HepG2 (cell line): ENCODE measurements at regions not wholly inside any gene's neighbourhood (a gene's known extent, or its start where the extent isn't known, plus 50 kb on each side); places are given as distances from the start of the nearest gene placed in this dataset.

ENCODE experiments used
- ARNT ChIP-seq: fragments of 450-650 bp; IDR thresholded peaks from 2 replicates; pipeline ENCODE4 v1.6.1; 2017
- CBX1 ChIP-seq: IDR thresholded peaks from one replicate; pipeline ENCODE4 v1.6.1; 2016; ENCODE audit warnings: antibody characterized with exemption, low read depth
- HNF4A ChIP-seq: sonication (generic); formaldehyde crosslinking; IDR thresholded peaks from 2 replicates; pipeline ENCODE4 v1.4.0; 2020; ENCODE audit warnings: missing genetic modification reagents
- HNRNPH1 ChIP-seq: fragments of 200-400 bp; formaldehyde crosslinking; optimal IDR thresholded peaks from 2 replicates; pipeline ENCODE3; 2017; ENCODE audit warnings: mild to moderate bottlenecking, low read depth, low read length
- NFKBIZ ChIP-seq: IDR thresholded peaks from 2 replicates; pipeline ENCODE4 v1.6.1; 2018; ENCODE audit warnings: missing genetic modification reagents, missing compliant biosample characterization
- NR2F6 ChIP-seq, 2 experiments: IDR thresholded peaks; 2 replicates each; pipeline ENCODE4 v1.6.1; 2016; ENCODE audit warnings: antibody characterized with exemption in 1 of 2, mild to moderate bottlenecking in 1 of 2
- ONECUT2 ChIP-seq: sonication (generic); formaldehyde crosslinking; IDR thresholded peaks from 2 replicates; pipeline ENCODE4 v1.4.0; 2020; ENCODE audit warnings: missing genetic modification reagents
- POGK ChIP-seq: sonication (generic); formaldehyde crosslinking; conservative IDR thresholded peaks from 2 replicates; pipeline ENCODE4 v1.8.0; 2022; ENCODE audit warnings: mild to moderate bottlenecking, moderate library complexity, missing genetic modification reagents
- RXRB ChIP-seq: IDR thresholded peaks from 2 replicates; pipeline ENCODE4 v1.6.1; 2016; ENCODE audit warnings: borderline replicate concordance, missing genetic modification reagents, missing compliant biosample characterization
- SIX1 ChIP-seq: sonication (generic); formaldehyde crosslinking; IDR thresholded peaks from 2 replicates; pipeline ENCODE4 v1.4.0; 2020; ENCODE audit warnings: missing genetic modification reagents, borderline replicate concordance
- SMARCC2 ChIP-seq: fragments of 450-650 bp; IDR thresholded peaks from 2 replicates; pipeline ENCODE4 v1.6.1; 2017; ENCODE audit warnings: antibody characterized with exemption, mild to moderate bottlenecking
- SRSF4 ChIP-seq: fragments of 200-400 bp; formaldehyde crosslinking; IDR thresholded peaks from one replicate; pipeline ENCODE4 v1.6.1; 2018; ENCODE audit warnings: mild to moderate bottlenecking, low read depth, low read length, moderate library complexity; ENCODE audit not compliant: poor library complexity, severe bottlenecking
- TBL1XR1 ChIP-seq: fragments of 150-350 bp; IDR thresholded peaks from 2 replicates; pipeline ENCODE4 v1.6.1; 2014; ENCODE audit warnings: borderline replicate concordance, low read length; ENCODE audit not compliant: partially characterized antibody
- ZBTB7A ChIP-seq: sonication (generic); formaldehyde crosslinking; IDR thresholded peaks from 2 replicates; pipeline ENCODE4 v1.8.0; 2022; ENCODE audit warnings: mild to moderate bottlenecking, missing genetic modification reagents
- ZKSCAN5 ChIP-seq: sonication (generic); formaldehyde crosslinking; IDR thresholded peaks from 2 replicates; pipeline ENCODE4 v1.5.1; 2020; ENCODE audit warnings: mild to moderate bottlenecking, missing genetic modification reagents
- ZNF24 ChIP-seq: fragments of 450-650 bp; IDR thresholded peaks from 2 replicates; pipeline ENCODE4 v1.6.1; 2017; ENCODE audit warnings: antibody characterized with exemption, mild to moderate bottlenecking
- ZNF282 ChIP-seq: fragments of 450-650 bp; IDR thresholded peaks from 2 replicates; pipeline ENCODE4 v1.6.1; 2018; ENCODE audit not compliant: partially characterized antibody
- ZNF33B ChIP-seq: sonication (generic); formaldehyde crosslinking; IDR thresholded peaks from 2 replicates; pipeline ENCODE4 v1.5.1; 2020; ENCODE audit warnings: mild to moderate bottlenecking, missing genetic modification reagents
- ZNF570 ChIP-seq: sonication (generic); formaldehyde crosslinking; IDR thresholded peaks from 2 replicates; pipeline ENCODE4 v1.4.0; 2020; ENCODE audit warnings: mild to moderate bottlenecking, missing genetic modification reagents, borderline replicate concordance
- ZNF629 ChIP-seq: sonication (generic); formaldehyde crosslinking; conservative IDR thresholded peaks from 2 replicates; pipeline ENCODE4 v1.5.0; 2020; ENCODE audit warnings: missing genetic modification reagents
- ZNF691 ChIP-seq: sonication (generic); formaldehyde crosslinking; IDR thresholded peaks from 2 replicates; pipeline ENCODE4 v1.4.0; 2020; ENCODE audit warnings: missing genetic modification reagents, low read depth, mild to moderate bottlenecking, borderline replicate concordance
- ZNF784 ChIP-seq: sonication (generic); formaldehyde crosslinking; IDR thresholded peaks from 2 replicates; pipeline ENCODE4 v1.5.1; 2020; ENCODE audit warnings: missing genetic modification reagents, mild to moderate bottlenecking, borderline replicate concordance
- TF ChIP-seq, protein P1 (sequence below): sonication (generic); formaldehyde crosslinking; IDR thresholded peaks from 2 replicates; pipeline ENCODE4 v1.5.0; 2020; ENCODE audit warnings: missing genetic modification reagents
- TF ChIP-seq, protein P2 (sequence below): sonication (generic); formaldehyde crosslinking; IDR thresholded peaks from 2 replicates; pipeline ENCODE4 v1.4.0; 2020; ENCODE audit warnings: mild to moderate bottlenecking, low read depth, missing genetic modification reagents

DNA sequence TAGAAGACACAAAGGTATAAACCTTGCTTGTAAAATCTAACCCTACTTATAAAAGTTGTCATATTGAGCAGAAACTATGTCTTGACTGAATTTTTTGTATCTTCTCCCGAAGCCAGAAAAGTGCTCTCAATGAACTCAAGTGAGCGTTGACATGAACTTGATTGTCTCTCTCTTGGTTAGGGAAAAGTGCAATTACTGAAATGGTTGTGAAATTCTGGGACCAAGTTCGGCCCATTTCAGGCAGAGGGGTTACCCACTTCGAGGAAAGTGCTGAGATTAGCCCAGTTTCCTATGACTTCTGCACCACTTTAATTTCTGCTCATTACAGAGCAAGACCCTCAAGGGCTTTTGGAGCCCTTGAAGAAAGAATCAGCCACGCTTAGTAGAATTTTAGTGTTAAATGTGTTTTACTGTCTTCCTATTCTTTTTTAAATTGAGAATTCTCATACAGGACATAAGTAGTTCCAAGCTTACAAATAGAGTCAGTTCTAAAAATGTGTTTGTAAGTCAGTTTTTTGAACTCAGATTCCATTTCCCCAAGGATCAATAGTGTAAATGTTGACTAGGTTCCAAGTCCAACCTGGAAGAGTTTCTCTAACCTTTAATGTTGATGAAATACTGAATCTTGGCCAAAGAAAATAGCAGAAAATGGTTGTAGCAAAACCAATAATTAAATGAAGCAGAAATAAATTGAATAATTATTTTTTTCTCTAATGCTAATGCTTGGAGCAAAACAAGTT, 125.7 kb upstream of the ACSL4 start (continued):
- TF ChIP-seq HNRNPH1: no peak
- TF ChIP-seq ONECUT2: peak; percentile 87
- 0 out of 2 replicates have a peak, but pooled peaks have one; percentile 48 for TF ChIP-seq ZNF629 (CRISPR knock-in tag)
- no peak for TF ChIP-seq ZNF24
- no peak for TF ChIP-seq SRSF4
- no peak for TF ChIP-seq TBL1XR1
- TF ChIP-seq SIX1 (CRISPR knock-in tag): no peak
- TF ChIP-seq, protein P1, sequence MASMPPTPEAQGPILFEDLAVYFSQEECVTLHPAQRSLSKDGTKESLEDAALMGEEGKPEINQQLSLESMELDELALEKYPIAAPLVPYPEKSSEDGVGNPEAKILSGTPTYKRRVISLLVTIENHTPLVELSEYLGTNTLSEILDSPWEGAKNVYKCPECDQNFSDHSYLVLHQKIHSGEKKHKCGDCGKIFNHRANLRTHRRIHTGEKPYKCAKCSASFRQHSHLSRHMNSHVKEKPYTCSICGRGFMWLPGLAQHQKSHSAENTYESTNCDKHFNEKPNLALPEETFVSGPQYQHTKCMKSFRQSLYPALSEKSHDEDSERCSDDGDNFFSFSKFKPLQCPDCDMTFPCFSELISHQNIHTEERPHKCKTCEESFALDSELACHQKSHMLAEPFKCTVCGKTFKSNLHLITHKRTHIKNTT (CRISPR knock-in tag): no peak
- TF ChIP-seq SMARCC2: no peak
- no peak for TF ChIP-seq ZNF784 (CRISPR knock-in tag)
- peak; percentile 73 for TF ChIP-seq HNF4A (CRISPR knock-in tag)
- no peak for TF ChIP-seq POGK (CRISPR knock-in tag)
- TF ChIP-seq CBX1: no peak
- no peak for TF ChIP-seq ZNF691 (CRISPR knock-in tag)
- TF ChIP-seq, protein P2, sequence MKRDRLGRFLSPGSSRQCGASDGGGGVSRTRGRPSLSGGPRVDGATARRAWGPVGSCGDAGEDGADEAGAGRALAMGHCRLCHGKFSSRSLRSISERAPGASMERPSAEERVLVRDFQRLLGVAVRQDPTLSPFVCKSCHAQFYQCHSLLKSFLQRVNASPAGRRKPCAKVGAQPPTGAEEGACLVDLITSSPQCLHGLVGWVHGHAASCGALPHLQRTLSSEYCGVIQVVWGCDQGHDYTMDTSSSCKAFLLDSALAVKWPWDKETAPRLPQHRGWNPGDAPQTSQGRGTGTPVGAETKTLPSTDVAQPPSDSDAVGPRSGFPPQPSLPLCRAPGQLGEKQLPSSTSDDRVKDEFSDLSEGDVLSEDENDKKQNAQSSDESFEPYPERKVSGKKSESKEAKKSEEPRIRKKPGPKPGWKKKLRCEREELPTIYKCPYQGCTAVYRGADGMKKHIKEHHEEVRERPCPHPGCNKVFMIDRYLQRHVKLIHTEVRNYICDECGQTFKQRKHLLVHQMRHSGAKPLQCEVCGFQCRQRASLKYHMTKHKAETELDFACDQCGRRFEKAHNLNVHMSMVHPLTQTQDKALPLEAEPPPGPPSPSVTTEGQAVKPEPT: no peak
- TF ChIP-seq NR2F6 (IDR thresholded peaks at IDR 0.05): peak; percentile 32; the same call in 1 of the 2 replicates
- TF ChIP-seq NR2F6 (CRISPR knock-in tag; IDR thresholded peaks at IDR 0.05): no peak
- TF ChIP-seq RXRB (CRISPR knock-in tag): peak; percentile 40; the same call in 1 of the 2 replicates
- no peak for TF ChIP-seq NFKBIZ (CRISPR knock-in tag)
- TF ChIP-seq ZNF33B: no peak
- no peak for TF ChIP-seq ZNF570 (CRISPR knock-in tag)
- no peak for TF ChIP-seq ZBTB7A (CRISPR knock-in tag)
- TF ChIP-seq ZNF282: no peak
- no peak for TF ChIP-seq ZKSCAN5 (CRISPR knock-in tag)
- no peak for TF ChIP-seq ARNT
